ENCODE measurements at regions not wholly inside any gene's neighbourhood (a gene's known extent, or its start where the extent isn't known, plus 50 kb on each side); places are given as distances from the start of the nearest gene placed in this dataset.

GRCh38 chr5:2455878-2456277 lies 295.6 kb downstream of the IRX2 start:
- no peak for DNase-seq
- Mint-ChIP-seq H3K27ac (no peak overlapping the region), H3K4me1 (no peaks in the 10 kb centered on the region), H3K27me3 (no peaks in the 10 kb centered on the region), H3K36me3 (ENCODE audit: low read depth) (no peaks in the 10 kb centered on the region), H3K4me3 (no peak overlapping the region), H3K9me3 (no peaks in the 10 kb centered on the region)
- intact Hi-C loops (cut with micrococcal nuclease) = no loop called here

GRCh38 chr5:2454876-2455275 lies 296.6 kb downstream of the IRX2 start:
- DNase-seq = no peak
- intact Hi-C loops (cut with micrococcal nuclease) = no loop called here
- Mint-ChIP-seq H3K9me3 (no peaks in the 10 kb centered on the region), H3K27me3 (no peaks in the 10 kb centered on the region), H3K27ac (no peak overlapping the region), H3K36me3 (ENCODE audit: low read depth) (no peaks in the 10 kb centered on the region), H3K4me3 (no peak overlapping the region), H3K4me1 (no peaks in the 10 kb centered on the region)

- DNase-seq = no peak
- Mint-ChIP-seq H3K36me3 (ENCODE audit: low read depth) (no peaks in the 10 kb centered on the region), H3K27ac (no peak overlapping the region), H3K4me3 (no peak overlapping the region), H3K9me3 (no peaks in the 10 kb centered on the region), H3K4me1 (no peaks in the 10 kb centered on the region), H3K27me3 (no peaks in the 10 kb centered on the region)
- intact Hi-C loops (cut with micrococcal nuclease) = no loop called here
Observed at GRCh38 chr5:2453781-2454180, 297.7 kb downstream of the IRX2 start.

- intact Hi-C loops (cut with micrococcal nuclease) = no loop called here
- no peaks in the 10 kb centered on the region for H3K9me3 Mint-ChIP-seq
- no peaks in the 10 kb centered on the region for H3K4me1 Mint-ChIP-seq
- no peak for DNase-seq
- H3K27ac Mint-ChIP-seq = no peak overlapping the region
- no peaks in the 10 kb centered on the region for H3K36me3 Mint-ChIP-seq (ENCODE audit: low read depth)
- no peaks in the 10 kb centered on the region for H3K27me3 Mint-ChIP-seq
- H3K4me3 Mint-ChIP-seq = no peak overlapping the region
Observed at GRCh38 chr5:2451100-2451499, 300.4 kb downstream of the IRX2 start.

GRCh38 chr5:2442496-2443354 lies 308.8 kb downstream of the IRX2 start:
- intact Hi-C loops (cut with micrococcal nuclease) = no loop called here
- no peak overlapping the region for H3K4me3 Mint-ChIP-seq
- H3K36me3 Mint-ChIP-seq (ENCODE audit: low read depth) = no peaks in the 10 kb centered on the region
- no peaks in the 10 kb centered on the region for H3K27me3 Mint-ChIP-seq
- no peaks in the 10 kb centered on the region for H3K9me3 Mint-ChIP-seq
- no peak overlapping the region for H3K27ac Mint-ChIP-seq
- H3K4me1 Mint-ChIP-seq = no peaks in the 10 kb centered on the region
- DNase-seq = no peak

GRCh38 chr5:2441495-2442180 lies 309.8 kb downstream of the IRX2 start:
- Mint-ChIP-seq H3K4me1 (no peaks in the 10 kb centered on the region), H3K4me3 (no peak overlapping the region), H3K9me3 (no peaks in the 10 kb centered on the region), H3K27ac (no peak overlapping the region), H3K27me3 (no peaks in the 10 kb centered on the region), H3K36me3 (ENCODE audit: low read depth) (no peaks in the 10 kb centered on the region)
- intact Hi-C loops (cut with micrococcal nuclease) = no loop called here
- DNase-seq = no peak

- DNase-seq = no peak
- Mint-ChIP-seq H3K27ac (no peak overlapping the region), H3K4me3 (no peak overlapping the region), H3K27me3 (no peaks in the 10 kb centered on the region), H3K9me3 (no peaks in the 10 kb centered on the region), H3K36me3 (ENCODE audit: low read depth) (no peaks in the 10 kb centered on the region), H3K4me1 (no peaks in the 10 kb centered on the region)
- intact Hi-C loops (cut with micrococcal nuclease) = no loop called here
Observed at GRCh38 chr5:2439608-2440007, 311.9 kb downstream of the IRX2 start.

- DNase-seq = no peak
- Mint-ChIP-seq H3K4me3 (no peak overlapping the region), H3K27ac (no peak overlapping the region), H3K9me3 (peaks cover 7% of the 10 kb centered on the region), H3K36me3 (ENCODE audit: low read depth) (no peaks in the 10 kb centered on the region), H3K27me3 (no peaks in the 10 kb centered on the region), H3K4me1 (no peaks in the 10 kb centered on the region)
- intact Hi-C loops (cut with micrococcal nuclease) = no loop called here
Observed at GRCh38 chr5:2433086-2433485, 318.4 kb downstream of the IRX2 start.

GRCh38 chr5:2432076-2432920 lies 319.2 kb downstream of the IRX2 start:
- no peak for DNase-seq
- no peaks in the 10 kb centered on the region for H3K27me3 Mint-ChIP-seq
- no peaks in the 10 kb centered on the region for H3K4me1 Mint-ChIP-seq
- no peak overlapping the region for H3K4me3 Mint-ChIP-seq
- peaks cover 7% of the 10 kb centered on the region for H3K9me3 Mint-ChIP-seq
- H3K27ac Mint-ChIP-seq = no peak overlapping the region
- intact Hi-C loops (cut with micrococcal nuclease) = no loop called here
- no peaks in the 10 kb centered on the region for H3K36me3 Mint-ChIP-seq (ENCODE audit: low read depth)

- Mint-ChIP-seq H3K27me3 (no peaks in the 10 kb centered on the region), H3K4me3 (no peak overlapping the region), H3K9me3 (peaks cover 7% of the 10 kb centered on the region), H3K4me1 (no peaks in the 10 kb centered on the region), H3K27ac (no peak overlapping the region), H3K36me3 (ENCODE audit: low read depth) (no peaks in the 10 kb centered on the region)
- intact Hi-C loops (cut with micrococcal nuclease) = no loop called here
- DNase-seq = no peak
Observed at GRCh38 chr5:2430606-2431005, 320.9 kb downstream of the IRX2 start.

GRCh38 chr5:2427983-2428382 lies 323.5 kb downstream of the IRX2 start:
- Mint-ChIP-seq H3K27me3 (no peaks in the 10 kb centered on the region), H3K9me3 (peaks cover 7% of the 10 kb centered on the region), H3K36me3 (ENCODE audit: low read depth) (no peaks in the 10 kb centered on the region), H3K4me1 (no peaks in the 10 kb centered on the region), H3K27ac (no peak overlapping the region), H3K4me3 (no peak overlapping the region)
- DNase-seq = no peak
- intact Hi-C loops (cut with micrococcal nuclease) = no loop called here

GRCh38 chr5:2423634-2424033 lies 327.8 kb downstream of the IRX2 start:
- no peaks in the 10 kb centered on the region for H3K9me3 Mint-ChIP-seq
- no peaks in the 10 kb centered on the region for H3K36me3 Mint-ChIP-seq (ENCODE audit: low read depth)
- intact Hi-C loops (cut with micrococcal nuclease) = no loop called here
- DNase-seq = no peak
- no peaks in the 10 kb centered on the region for H3K27me3 Mint-ChIP-seq
- H3K4me3 Mint-ChIP-seq = no peak overlapping the region
- no peaks in the 10 kb centered on the region for H3K4me1 Mint-ChIP-seq
- no peak overlapping the region for H3K27ac Mint-ChIP-seq

GRCh38 chr5:2417301-2417700 lies 334.2 kb downstream of the IRX2 start:
- Mint-ChIP-seq H3K27me3 (no peaks in the 10 kb centered on the region), H3K9me3 (no peaks in the 10 kb centered on the region), H3K4me1 (no peaks in the 10 kb centered on the region), H3K27ac (no peak overlapping the region), H3K4me3 (no peak overlapping the region), H3K36me3 (ENCODE audit: low read depth) (no peaks in the 10 kb centered on the region)
- intact Hi-C loops (cut with micrococcal nuclease) = no loop called here
- no peak for DNase-seq

GRCh38 chr5:2415678-2416077 lies 335.8 kb downstream of the IRX2 start:
- H3K4me1 Mint-ChIP-seq = no peaks in the 10 kb centered on the region
- H3K9me3 Mint-ChIP-seq = no peaks in the 10 kb centered on the region
- H3K27ac Mint-ChIP-seq = no peak overlapping the region
- H3K4me3 Mint-ChIP-seq = no peak overlapping the region
- intact Hi-C loops (cut with micrococcal nuclease) = no loop called here
- no peak for DNase-seq
- no peaks in the 10 kb centered on the region for H3K27me3 Mint-ChIP-seq
- H3K36me3 Mint-ChIP-seq (ENCODE audit: low read depth) = no peaks in the 10 kb centered on the region

Measured in activated CD4-positive, alpha-beta T cell treated with anti-CD3 and anti-CD28 coated beads, Interleukin-2, amount 10 ng/mL, durations not matched to agents 24 days and 14 days (primary cell).